NCI-H146 treated with DMSO at 0.1 percent for 48 hours (cell line): ENCODE measurements at regions not wholly inside any gene's neighbourhood (a gene's known extent, or its start where the extent isn't known, plus 50 kb on each side); places are given as distances from the start of the nearest gene placed in this dataset.

ENCODE experiments used
- DNase-seq: peaks from one replicate; lab custom pipeline; 2025; ENCODE audit not compliant: unreplicated experiment; lab: John Stamatoyannopoulos, UW

- no peak for DNase-seq
These were observed 64.6 kb upstream of the PIM1 start for GRCh38 chr6:37105148-37106050.

GRCh38 chr6:37106051-37106363, 63.9 kb upstream of the PIM1 start:
- no peak for DNase-seq

- no peak for DNase-seq
These were observed 63.4 kb upstream of the PIM1 start for GRCh38 chr6:37106554-37106953.

- DNase-seq: no peak
These were observed 62.9 kb upstream of the PIM1 start for GRCh38 chr6:37106982-37107491.

GRCh38 chr6:37109714-37110499, 60.0 kb upstream of the PIM1 start:
- no peak for DNase-seq

- no peak for DNase-seq
These were observed 59.2 kb upstream of the PIM1 start for GRCh38 chr6:37110500-37111461.

- no peak for DNase-seq
These were observed 56.0 kb upstream of the PIM1 start for GRCh38 chr6:37113976-37114375.

- no peak for DNase-seq
These were observed 55.3 kb upstream of the PIM1 start for GRCh38 chr6:37114612-37115011.

- DNase-seq: no peak
These were observed 54.6 kb upstream of the PIM1 start for GRCh38 chr6:37115236-37115895.

GRCh38 chr6:37116326-37116725, 53.6 kb upstream of the PIM1 start:
- DNase-seq: no peak

GRCh38 chr6:37119387-37119886, 50.5 kb upstream of the PIM1 start:
- no peak for DNase-seq
